SJSA1 (cell line): ENCODE measurements at regions not wholly inside any gene's neighbourhood (a gene's known extent, or its start where the extent isn't known, plus 50 kb on each side); places are given as distances from the start of the nearest gene placed in this dataset.

Experiments
- DNase-seq, 2 experiments: peaks; one replicate each; pipeline ENCODE4 v3.0.0-alpha.2; 2015 to 2020; ENCODE audit warnings: low spot score in 2 of 2, low read depth in 1 of 2
- H3K27ac ChIP-seq: fragments of 250-450 bp; sonication (Bioruptor Pico); 2 replicates; pipeline ENCODE4 v1.5.1; 2020; ENCODE audit warnings: mild to moderate bottlenecking, moderate library complexity
- H3K27me3 ChIP-seq: fragments of 250-450 bp; sonication (Bioruptor Pico); replicated peaks from 2 replicates; pipeline ENCODE4 v1.5.1; 2020; ENCODE audit warnings: mild to moderate bottlenecking, moderate library complexity
- H3K36me3 ChIP-seq: fragments of 250-450 bp; sonication (Bioruptor Pico); 2 replicates; pipeline ENCODE4 v1.5.1; 2020; ENCODE audit warnings: mild to moderate bottlenecking
- H3K4me1 ChIP-seq: fragments of 250-450 bp; sonication (Bioruptor Pico); replicated peaks from 2 replicates; pipeline ENCODE4 v1.6.1; 2021; ENCODE audit warnings: mild to moderate bottlenecking
- H3K4me3 ChIP-seq: fragments of 250-450 bp; sonication (Bioruptor Pico); 2 replicates; pipeline ENCODE4 v1.5.1; 2020; ENCODE audit warnings: mild to moderate bottlenecking
- H3K9me3 ChIP-seq: fragments of 250-450 bp; sonication (Bioruptor Pico); replicated peaks from 2 replicates; pipeline ENCODE4 v1.5.1; 2020; ENCODE audit warnings: mild to moderate bottlenecking

GRCh38 chr6:16979677-16980370, 122.0 kb upstream of the STMND1 start:
- Histone ChIP-seq H3K4me1 (peaks cover 7% of the 10 kb centered on the region; the same call in 1 of the 2 replicates), H3K9me3 (no peaks in the 10 kb centered on the region), H3K27ac (no peak overlapping the region), H3K27me3 (no peaks in the 10 kb centered on the region), H3K4me3 (no peak overlapping the region), H3K36me3 (no peaks in the 10 kb centered on the region; the same call in 1 of the 2 replicates)
- DNase-seq: no peak

- H3K27me3 ChIP-seq: no peaks in the 10 kb centered on the region
- H3K27ac ChIP-seq: no peak overlapping the region
- H3K36me3 ChIP-seq: no peaks in the 10 kb centered on the region; the same call in 1 of the 2 replicates
- no peak for DNase-seq
- H3K9me3 ChIP-seq: no peaks in the 10 kb centered on the region
- no peak overlapping the region for H3K4me3 ChIP-seq
- peaks cover 13% of the 10 kb centered on the region; the same call in 1 of the 2 replicates for H3K4me1 ChIP-seq
These were observed 123.2 kb upstream of the STMND1 start for GRCh38 chr6:16978686-16979085.

GRCh38 chr6:16976385-16977183, 125.3 kb upstream of the STMND1 start:
- no peaks in the 10 kb centered on the region for H3K9me3 ChIP-seq
- H3K36me3 ChIP-seq: no peaks in the 10 kb centered on the region; the same call in 1 of the 2 replicates
- no peaks in the 10 kb centered on the region for H3K27me3 ChIP-seq
- no peak overlapping the region for H3K4me3 ChIP-seq
- peaks cover 6% of the 10 kb centered on the region; the same call in 1 of the 2 replicates for H3K4me1 ChIP-seq
- no peak for DNase-seq
- no peak overlapping the region for H3K27ac ChIP-seq

GRCh38 chr6:16974704-16975359, 127.0 kb upstream of the STMND1 start:
- no peaks in the 10 kb centered on the region for H3K27me3 ChIP-seq

GRCh38 chr6:16974387-16974673, 127.5 kb upstream of the STMND1 start:
- Histone ChIP-seq H3K9me3 (no peaks in the 10 kb centered on the region), H3K4me3 (no peak overlapping the region), H3K27me3 (no peaks in the 10 kb centered on the region), H3K27ac (no peak overlapping the region), H3K4me1 (peaks cover 17% of the 10 kb centered on the region), H3K36me3 (no peaks in the 10 kb centered on the region; the same call in none of the 2 replicates)
- no peak for DNase-seq

More at GRCh38 chr6:16974704-16975359, 127.0 kb upstream of the STMND1 start:
- DNase-seq: peak in 1 of 2 experiments; percentile 19
- H3K9me3 ChIP-seq: no peaks in the 10 kb centered on the region
- no peak overlapping the region for H3K27ac ChIP-seq
- H3K4me3 ChIP-seq: no peak overlapping the region
- H3K36me3 ChIP-seq: no peaks in the 10 kb centered on the region; the same call in none of the 2 replicates
- H3K4me1 ChIP-seq: peaks cover 13% of the 10 kb centered on the region

GRCh38 chr6:16973545-16974386, 128.1 kb upstream of the STMND1 start:
- Histone ChIP-seq H3K4me1 (peaks cover 17% of the 10 kb centered on the region), H3K27me3 (no peaks in the 10 kb centered on the region), H3K4me3 (no peak overlapping the region), H3K36me3 (no peaks in the 10 kb centered on the region; the same call in none of the 2 replicates), H3K27ac (no peak overlapping the region), H3K9me3 (no peaks in the 10 kb centered on the region)
- no peak for DNase-seq

- H3K36me3 ChIP-seq: no peaks in the 10 kb centered on the region; the same call in none of the 2 replicates
- H3K9me3 ChIP-seq: no peaks in the 10 kb centered on the region
- H3K4me1 ChIP-seq: peaks cover 17% of the 10 kb centered on the region
- no peak for DNase-seq
- H3K4me3 ChIP-seq: no peak overlapping the region
- H3K27ac ChIP-seq: no peak overlapping the region
- H3K27me3 ChIP-seq: no peaks in the 10 kb centered on the region
These were observed 128.8 kb upstream of the STMND1 start for GRCh38 chr6:16973051-16973450.

GRCh38 chr6:16972535-16972934, 129.3 kb upstream of the STMND1 start:
- Histone ChIP-seq H3K9me3 (no peaks in the 10 kb centered on the region), H3K27ac (no peak overlapping the region), H3K36me3 (no peaks in the 10 kb centered on the region; the same call in none of the 2 replicates)

GRCh38 chr6:16969699-16970655, 131.9 kb upstream of the STMND1 start:
- no peaks in the 10 kb centered on the region; the same call in 1 of the 2 replicates for H3K36me3 ChIP-seq
- no peaks in the 10 kb centered on the region for H3K9me3 ChIP-seq
- H3K4me1 ChIP-seq: peaks cover 24% of the 10 kb centered on the region
- no peak overlapping the region for H3K4me3 ChIP-seq
- peak overlapping the region; percentile 20; the same call in 1 of the 2 replicates for H3K27ac ChIP-seq
- H3K27me3 ChIP-seq: no peaks in the 10 kb centered on the region
- peak in 1 of 2 experiments; percentile 40 for DNase-seq

More at GRCh38 chr6:16972535-16972934, 129.3 kb upstream of the STMND1 start:
- H3K4me3 ChIP-seq: no peak overlapping the region
- H3K27me3 ChIP-seq: no peaks in the 10 kb centered on the region
- H3K4me1 ChIP-seq: peaks cover 17% of the 10 kb centered on the region
- DNase-seq: no peak

- DNase-seq: no peak
- H3K9me3 ChIP-seq: no peaks in the 10 kb centered on the region
- H3K27ac ChIP-seq: no peak overlapping the region
- peaks cover 30% of the 10 kb centered on the region for H3K4me1 ChIP-seq
- H3K36me3 ChIP-seq: no peaks in the 10 kb centered on the region; the same call in 1 of the 2 replicates
- no peaks in the 10 kb centered on the region for H3K27me3 ChIP-seq
- no peak overlapping the region for H3K4me3 ChIP-seq
These were observed 133.7 kb upstream of the STMND1 start for GRCh38 chr6:16968101-16968500.

GRCh38 chr6:16967470-16967817, 134.4 kb upstream of the STMND1 start:
- Histone ChIP-seq H3K9me3 (no peaks in the 10 kb centered on the region), H3K36me3 (no peaks in the 10 kb centered on the region; the same call in 1 of the 2 replicates), H3K4me1 (peaks cover 32% of the 10 kb centered on the region), H3K4me3 (no peak overlapping the region), H3K27ac (no peak overlapping the region), H3K27me3 (no peaks in the 10 kb centered on the region)
- no peak for DNase-seq

- DNase-seq: no peak
- Histone ChIP-seq H3K9me3 (no peaks in the 10 kb centered on the region), H3K4me1 (peaks cover 37% of the 10 kb centered on the region), H3K27ac (no peak overlapping the region), H3K27me3 (no peaks in the 10 kb centered on the region), H3K4me3 (no peak overlapping the region), H3K36me3 (no peaks in the 10 kb centered on the region; the same call in 1 of the 2 replicates)
These were observed 134.9 kb upstream of the STMND1 start for GRCh38 chr6:16966791-16967469.
